ENCODE measurements at regions not wholly inside any gene's neighbourhood (a gene's known extent, or its start where the extent isn't known, plus 50 kb on each side); places are given as distances from the start of the nearest gene placed in this dataset.

DNA sequence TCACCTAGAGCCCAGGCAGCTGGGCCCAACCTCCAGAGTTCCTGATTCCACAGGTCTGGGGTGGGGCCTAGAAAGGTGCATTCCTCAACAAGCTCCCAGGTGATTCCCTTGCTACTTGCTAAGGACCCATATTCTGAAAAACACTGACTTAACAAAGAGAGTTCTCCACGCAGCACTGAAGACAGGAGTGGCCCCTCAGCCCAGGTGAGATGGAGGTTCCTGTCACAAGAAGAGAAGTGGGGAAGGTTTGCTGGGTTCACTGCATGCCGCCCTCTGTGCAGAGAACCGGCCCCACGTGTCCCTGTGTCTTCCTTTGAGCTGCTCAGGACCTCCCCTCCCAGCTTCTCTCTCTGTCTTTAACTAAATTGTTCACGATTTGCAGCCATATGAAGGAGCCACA, 201.4 kb upstream of the DDX18 start:
- no peak overlapping the region for H2AFZ ChIP-seq
- H3K4me1 Mint-ChIP-seq = peaks cover 12% of the 10 kb centered on the region

More for the DNA sequence above, 201.4 kb upstream of the DDX18 start:
- no peak overlapping the region for H3K4me3 Mint-ChIP-seq
- Histone ChIP-seq H3K4me1 (ENCODE audit: insufficient read depth) (no peaks in the 10 kb centered on the region), H3F3A (replicated peaks; ENCODE audit: low read depth) (no peaks in the 10 kb centered on the region), H3K27ac (ENCODE audit: low read depth) (no peak overlapping the region), H3K79me2 (replicated peaks; ENCODE audit: insufficient read depth) (no peaks in the 10 kb centered on the region), H3K27me3 (ENCODE audit: insufficient read depth) (no peaks in the 10 kb centered on the region), H3K4me2 (no peak overlapping the region), H3K36me3 (ENCODE audit: insufficient read depth) (no peaks in the 10 kb centered on the region), H3K9me2 (ENCODE audit: insufficient read depth) (0 out of 2 replicates have a peak, but pooled peaks cover 8% of the 10 kb centered on the region), H4K20me1 (replicated peaks; ENCODE audit: insufficient read depth) (no peaks in the 10 kb centered on the region), H3K4me3 (no peak overlapping the region)
- TF ChIP-seq NANOG (IDR thresholded peaks at IDR 0.05; ENCODE audit: borderline replicate concordance) (no peak), ZNF114 (CRISPR knock-in tag; IDR thresholded peaks at IDR 0.05) (no peak), CREB1 (CRISPR knock-in tag; IDR thresholded peaks at IDR 0.05; ENCODE audit: low read depth) (no peak), STAT1 (IDR thresholded peaks at IDR 0.05; ENCODE audit: unreplicated experiment) (no peak), EZH2 (IDR thresholded peaks at IDR 0.05; ENCODE audit: low read depth, unreplicated experiment) (no peak)
- TF ChIP-seq, protein P1, sequence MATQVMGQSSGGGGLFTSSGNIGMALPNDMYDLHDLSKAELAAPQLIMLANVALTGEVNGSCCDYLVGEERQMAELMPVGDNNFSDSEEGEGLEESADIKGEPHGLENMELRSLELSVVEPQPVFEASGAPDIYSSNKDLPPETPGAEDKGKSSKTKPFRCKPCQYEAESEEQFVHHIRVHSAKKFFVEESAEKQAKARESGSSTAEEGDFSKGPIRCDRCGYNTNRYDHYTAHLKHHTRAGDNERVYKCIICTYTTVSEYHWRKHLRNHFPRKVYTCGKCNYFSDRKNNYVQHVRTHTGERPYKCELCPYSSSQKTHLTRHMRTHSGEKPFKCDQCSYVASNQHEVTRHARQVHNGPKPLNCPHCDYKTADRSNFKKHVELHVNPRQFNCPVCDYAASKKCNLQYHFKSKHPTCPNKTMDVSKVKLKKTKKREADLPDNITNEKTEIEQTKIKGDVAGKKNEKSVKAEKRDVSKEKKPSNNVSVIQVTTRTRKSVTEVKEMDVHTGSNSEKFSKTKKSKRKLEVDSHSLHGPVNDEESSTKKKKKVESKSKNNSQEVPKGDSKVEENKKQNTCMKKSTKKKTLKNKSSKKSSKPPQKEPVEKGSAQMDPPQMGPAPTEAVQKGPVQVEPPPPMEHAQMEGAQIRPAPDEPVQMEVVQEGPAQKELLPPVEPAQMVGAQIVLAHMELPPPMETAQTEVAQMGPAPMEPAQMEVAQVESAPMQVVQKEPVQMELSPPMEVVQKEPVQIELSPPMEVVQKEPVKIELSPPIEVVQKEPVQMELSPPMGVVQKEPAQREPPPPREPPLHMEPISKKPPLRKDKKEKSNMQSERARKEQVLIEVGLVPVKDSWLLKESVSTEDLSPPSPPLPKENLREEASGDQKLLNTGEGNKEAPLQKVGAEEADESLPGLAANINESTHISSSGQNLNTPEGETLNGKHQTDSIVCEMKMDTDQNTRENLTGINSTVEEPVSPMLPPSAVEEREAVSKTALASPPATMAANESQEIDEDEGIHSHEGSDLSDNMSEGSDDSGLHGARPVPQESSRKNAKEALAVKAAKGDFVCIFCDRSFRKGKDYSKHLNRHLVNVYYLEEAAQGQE (IDR thresholded peaks at IDR 0.05; ENCODE audit: unreplicated experiment) = no peak
- TF ChIP-seq, protein P2, sequence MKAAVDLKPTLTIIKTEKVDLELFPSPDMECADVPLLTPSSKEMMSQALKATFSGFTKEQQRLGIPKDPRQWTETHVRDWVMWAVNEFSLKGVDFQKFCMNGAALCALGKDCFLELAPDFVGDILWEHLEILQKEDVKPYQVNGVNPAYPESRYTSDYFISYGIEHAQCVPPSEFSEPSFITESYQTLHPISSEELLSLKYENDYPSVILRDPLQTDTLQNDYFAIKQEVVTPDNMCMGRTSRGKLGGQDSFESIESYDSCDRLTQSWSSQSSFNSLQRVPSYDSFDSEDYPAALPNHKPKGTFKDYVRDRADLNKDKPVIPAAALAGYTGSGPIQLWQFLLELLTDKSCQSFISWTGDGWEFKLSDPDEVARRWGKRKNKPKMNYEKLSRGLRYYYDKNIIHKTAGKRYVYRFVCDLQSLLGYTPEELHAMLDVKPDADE (IDR thresholded peaks at IDR 0.05) = no peak
- TF ChIP-seq, protein P3, sequence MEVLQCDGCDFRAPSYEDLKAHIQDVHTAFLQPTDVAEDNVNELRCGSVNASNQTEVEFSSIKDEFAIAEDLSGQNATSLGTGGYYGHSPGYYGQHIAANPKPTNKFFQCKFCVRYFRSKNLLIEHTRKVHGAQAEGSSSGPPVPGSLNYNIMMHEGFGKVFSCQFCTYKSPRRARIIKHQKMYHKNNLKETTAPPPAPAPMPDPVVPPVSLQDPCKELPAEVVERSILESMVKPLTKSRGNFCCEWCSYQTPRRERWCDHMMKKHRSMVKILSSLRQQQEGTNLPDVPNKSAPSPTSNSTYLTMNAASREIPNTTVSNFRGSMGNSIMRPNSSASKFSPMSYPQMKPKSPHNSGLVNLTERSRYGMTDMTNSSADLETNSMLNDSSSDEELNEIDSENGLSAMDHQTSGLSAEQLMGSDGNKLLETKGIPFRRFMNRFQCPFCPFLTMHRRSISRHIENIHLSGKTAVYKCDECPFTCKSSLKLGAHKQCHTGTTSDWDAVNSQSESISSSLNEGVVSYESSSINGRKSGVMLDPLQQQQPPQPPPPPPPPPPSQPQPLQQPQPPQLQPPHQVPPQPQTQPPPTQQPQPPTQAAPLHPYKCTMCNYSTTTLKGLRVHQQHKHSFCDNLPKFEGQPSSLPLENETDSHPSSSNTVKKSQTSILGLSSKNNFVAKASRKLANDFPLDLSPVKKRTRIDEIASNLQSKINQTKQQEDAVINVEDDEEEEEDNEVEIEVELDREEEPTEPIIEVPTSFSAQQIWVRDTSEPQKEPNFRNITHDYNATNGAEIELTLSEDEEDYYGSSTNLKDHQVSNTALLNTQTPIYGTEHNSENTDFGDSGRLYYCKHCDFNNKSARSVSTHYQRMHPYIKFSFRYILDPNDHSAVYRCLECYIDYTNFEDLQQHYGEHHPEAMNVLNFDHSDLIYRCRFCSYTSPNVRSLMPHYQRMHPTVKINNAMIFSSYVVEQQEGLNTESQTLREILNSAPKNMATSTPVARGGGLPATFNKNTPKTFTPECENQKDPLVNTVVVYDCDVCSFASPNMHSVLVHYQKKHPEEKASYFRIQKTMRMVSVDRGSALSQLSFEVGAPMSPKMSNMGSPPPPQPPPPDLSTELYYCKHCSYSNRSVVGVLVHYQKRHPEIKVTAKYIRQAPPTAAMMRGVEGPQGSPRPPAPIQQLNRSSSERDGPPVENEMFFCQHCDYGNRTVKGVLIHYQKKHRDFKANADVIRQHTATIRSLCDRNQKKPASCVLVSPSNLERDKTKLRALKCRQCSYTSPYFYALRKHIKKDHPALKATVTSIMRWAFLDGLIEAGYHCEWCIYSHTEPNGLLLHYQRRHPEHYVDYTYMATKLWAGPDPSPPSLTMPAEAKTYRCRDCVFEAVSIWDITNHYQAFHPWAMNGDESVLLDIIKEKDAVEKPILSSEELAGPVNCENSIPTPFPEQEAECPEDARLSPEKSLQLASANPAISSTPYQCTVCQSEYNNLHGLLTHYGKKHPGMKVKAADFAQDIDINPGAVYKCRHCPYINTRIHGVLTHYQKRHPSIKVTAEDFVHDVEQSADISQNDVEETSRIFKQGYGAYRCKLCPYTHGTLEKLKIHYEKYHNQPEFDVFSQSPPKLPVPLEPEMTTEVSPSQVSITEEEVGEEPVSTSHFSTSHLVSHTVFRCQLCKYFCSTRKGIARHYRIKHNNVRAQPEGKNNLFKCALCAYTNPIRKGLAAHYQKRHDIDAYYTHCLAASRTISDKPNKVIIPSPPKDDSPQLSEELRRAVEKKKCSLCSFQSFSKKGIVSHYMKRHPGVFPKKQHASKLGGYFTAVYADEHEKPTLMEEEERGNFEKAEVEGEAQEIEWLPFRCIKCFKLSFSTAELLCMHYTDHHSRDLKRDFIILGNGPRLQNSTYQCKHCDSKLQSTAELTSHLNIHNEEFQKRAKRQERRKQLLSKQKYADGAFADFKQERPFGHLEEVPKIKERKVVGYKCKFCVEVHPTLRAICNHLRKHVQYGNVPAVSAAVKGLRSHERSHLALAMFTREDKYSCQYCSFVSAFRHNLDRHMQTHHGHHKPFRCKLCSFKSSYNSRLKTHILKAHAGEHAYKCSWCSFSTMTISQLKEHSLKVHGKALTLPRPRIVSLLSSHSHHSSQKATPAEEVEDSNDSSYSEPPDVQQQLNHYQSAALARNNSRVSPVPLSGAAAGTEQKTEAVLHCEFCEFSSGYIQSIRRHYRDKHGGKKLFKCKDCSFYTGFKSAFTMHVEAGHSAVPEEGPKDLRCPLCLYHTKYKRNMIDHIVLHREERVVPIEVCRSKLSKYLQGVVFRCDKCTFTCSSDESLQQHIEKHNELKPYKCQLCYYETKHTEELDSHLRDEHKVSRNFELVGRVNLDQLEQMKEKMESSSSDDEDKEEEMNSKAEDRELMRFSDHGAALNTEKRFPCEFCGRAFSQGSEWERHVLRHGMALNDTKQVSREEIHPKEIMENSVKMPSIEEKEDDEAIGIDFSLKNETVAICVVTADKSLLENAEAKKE (CRISPR knock-in tag; IDR thresholded peaks at IDR 0.05) = no peak
- TF ChIP-seq, protein P4, sequence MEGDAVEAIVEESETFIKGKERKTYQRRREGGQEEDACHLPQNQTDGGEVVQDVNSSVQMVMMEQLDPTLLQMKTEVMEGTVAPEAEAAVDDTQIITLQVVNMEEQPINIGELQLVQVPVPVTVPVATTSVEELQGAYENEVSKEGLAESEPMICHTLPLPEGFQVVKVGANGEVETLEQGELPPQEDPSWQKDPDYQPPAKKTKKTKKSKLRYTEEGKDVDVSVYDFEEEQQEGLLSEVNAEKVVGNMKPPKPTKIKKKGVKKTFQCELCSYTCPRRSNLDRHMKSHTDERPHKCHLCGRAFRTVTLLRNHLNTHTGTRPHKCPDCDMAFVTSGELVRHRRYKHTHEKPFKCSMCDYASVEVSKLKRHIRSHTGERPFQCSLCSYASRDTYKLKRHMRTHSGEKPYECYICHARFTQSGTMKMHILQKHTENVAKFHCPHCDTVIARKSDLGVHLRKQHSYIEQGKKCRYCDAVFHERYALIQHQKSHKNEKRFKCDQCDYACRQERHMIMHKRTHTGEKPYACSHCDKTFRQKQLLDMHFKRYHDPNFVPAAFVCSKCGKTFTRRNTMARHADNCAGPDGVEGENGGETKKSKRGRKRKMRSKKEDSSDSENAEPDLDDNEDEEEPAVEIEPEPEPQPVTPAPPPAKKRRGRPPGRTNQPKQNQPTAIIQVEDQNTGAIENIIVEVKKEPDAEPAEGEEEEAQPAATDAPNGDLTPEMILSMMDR (conservative IDR thresholded peaks at IDR 0.05; ENCODE audit: low read depth in 2 of 2) = no peak
- no peak for ATAC-seq
- no peak for DNase-seq (ENCODE audit: low spot score)
- no peak overlapping the region for H3K27ac Mint-ChIP-seq
- H3K36me3 Mint-ChIP-seq (ENCODE audit: low read depth) = no peaks in the 10 kb centered on the region
- no peaks in the 10 kb centered on the region for H3K27me3 Mint-ChIP-seq (ENCODE audit: insufficient read depth, low read depth, poor library complexity)
- no peaks in the 10 kb centered on the region for H3K9me3 Mint-ChIP-seq
